HG03571 (cell line): ENCODE measurements at regions not wholly inside any gene's neighbourhood (a gene's known extent, or its start where the extent isn't known, plus 50 kb on each side); places are given as distances from the start of the nearest gene placed in this dataset.

Experiments used
- ATAC-seq: cut with Tn5 transposase; IDR thresholded peaks from one replicate; pipeline ENCODE4 v1.9.1; 2021; ENCODE audit not compliant: unreplicated experiment

GRCh38 chr9:687994-688393, 153.5 kb upstream of the DMRT1 start:
- ATAC-seq: no peak

GRCh38 chr9:690517-691111, 150.9 kb upstream of the DMRT1 start:
- no peak for ATAC-seq

DNA sequence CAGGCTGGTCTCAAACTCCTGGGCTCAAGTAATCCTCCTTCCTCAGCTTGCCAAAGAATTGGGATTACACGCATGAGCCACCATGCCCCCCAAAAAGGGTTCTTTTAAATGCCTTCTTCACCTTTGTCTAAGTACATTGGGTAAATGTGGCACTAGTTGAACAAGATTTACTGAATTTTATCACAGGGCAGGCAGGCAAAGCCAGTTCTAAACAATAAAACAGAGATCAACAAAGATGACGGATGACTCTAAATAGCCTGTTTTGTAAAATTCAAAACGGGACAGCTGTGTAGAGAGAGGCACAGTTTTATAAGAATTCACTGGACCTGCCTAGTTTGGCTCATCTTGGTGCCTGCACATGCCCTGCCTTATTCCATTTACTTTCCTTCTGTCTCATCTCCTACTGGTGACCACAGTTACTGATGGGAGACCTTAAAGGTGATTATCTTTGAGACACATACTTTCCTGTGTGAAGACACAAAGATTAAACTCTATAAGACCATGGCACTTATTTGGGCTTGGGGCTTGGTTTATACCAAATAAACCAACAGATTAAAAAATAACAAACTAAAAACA, 149.6 kb upstream of the DMRT1 start:
- ATAC-seq: no peak

- no peak for ATAC-seq
These were observed 148.8 kb upstream of the DMRT1 start for GRCh38 chr9:692636-693129.

DNA sequence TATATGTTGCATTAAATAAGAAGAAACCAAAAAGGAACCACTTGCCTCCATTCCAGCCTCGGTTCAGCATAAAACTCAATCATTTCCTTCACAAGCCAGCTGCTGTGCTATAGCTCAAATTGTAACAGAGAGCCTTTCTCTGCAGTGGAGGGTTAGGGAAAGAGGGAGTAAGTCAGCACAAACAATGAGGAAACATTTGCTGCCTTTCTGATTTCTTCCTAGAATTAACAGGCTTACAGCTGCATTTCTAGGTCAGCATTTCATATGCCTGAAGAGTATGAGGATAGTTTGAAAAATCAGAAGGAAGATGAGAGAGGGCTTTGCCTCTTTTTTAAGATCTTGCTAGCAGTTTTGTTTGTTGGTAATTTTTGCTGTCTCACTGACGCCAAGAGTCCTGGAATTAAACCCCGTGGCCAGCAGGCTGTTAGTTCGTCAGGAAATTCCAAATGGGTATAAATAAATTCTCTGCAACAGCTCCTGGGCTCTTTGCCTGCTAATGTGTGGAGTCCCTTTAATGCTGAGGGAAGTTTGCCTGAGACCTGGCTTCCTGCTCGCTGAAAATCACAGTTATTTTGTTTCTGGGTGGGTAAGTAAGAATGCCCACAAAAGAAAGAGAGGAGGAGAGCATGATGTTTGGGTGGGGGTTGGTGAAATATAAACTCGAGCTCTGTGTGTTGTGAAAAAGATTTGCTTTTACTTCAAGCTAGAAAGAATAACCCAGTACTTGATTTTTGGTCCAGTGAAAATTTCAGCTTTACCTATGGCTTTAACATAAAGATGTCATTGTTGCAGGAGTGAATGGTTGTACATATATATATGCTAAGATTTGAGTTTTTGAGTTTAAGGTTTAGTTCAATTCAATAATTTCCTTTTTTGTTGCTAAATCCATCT, 148.1 kb upstream of the DMRT1 start:
- ATAC-seq: no peak

- no peak for ATAC-seq
These were observed 147.4 kb upstream of the DMRT1 start for GRCh38 chr9:694092-694402.

- ATAC-seq: no peak
These were observed 146.9 kb upstream of the DMRT1 start for GRCh38 chr9:694403-695154.

DNA sequence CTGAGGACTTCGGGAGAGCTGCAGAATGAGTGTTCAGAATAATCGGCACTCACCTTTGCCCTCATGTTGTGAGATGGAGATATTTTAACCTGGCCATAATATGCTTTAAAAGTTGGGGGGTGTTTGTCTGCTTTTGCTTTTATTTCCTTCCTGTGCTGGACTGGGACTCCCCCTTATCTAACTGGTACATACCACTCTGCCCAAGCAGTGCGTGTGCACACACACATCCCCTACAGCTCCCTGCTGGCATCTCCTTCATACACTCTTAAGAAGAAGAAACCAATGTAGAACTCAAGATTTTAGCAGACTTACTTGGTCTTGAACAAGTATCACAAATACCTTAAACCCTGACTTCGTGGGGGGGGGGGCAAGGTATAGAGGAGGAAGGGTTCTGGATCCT, 146.2 kb upstream of the DMRT1 start:
- ATAC-seq: no peak

- ATAC-seq: no peak
These were observed 144.9 kb upstream of the DMRT1 start for GRCh38 chr9:696332-697323.

DNA sequence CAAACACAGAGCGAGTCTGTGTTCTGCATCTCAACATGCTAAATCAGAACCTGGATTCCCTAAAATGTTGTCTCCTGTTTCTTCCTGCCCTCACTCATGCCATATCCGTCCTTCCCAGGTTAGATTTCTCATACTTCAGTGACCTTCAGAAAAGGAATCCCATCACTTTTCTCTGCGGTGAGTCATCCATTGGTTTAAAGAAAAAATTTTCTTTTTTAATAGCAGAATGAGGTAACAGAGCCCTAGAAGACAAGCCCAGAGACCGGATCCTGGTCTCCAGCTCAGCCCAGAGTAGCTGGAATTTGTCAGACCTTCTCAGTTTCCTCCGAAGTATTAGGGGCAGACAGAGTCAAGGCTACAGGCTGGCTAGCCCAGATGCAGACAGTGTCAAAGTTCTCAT, 143.2 kb upstream of the DMRT1 start:
- ATAC-seq: no peak

GRCh38 chr9:698954-699353, 142.5 kb upstream of the DMRT1 start:
- ATAC-seq: no peak

- no peak for ATAC-seq
These were observed 142.1 kb upstream of the DMRT1 start for GRCh38 chr9:699396-699795.

GRCh38 chr9:700365-701282, 140.9 kb upstream of the DMRT1 start:
- ATAC-seq: no peak

GRCh38 chr9:703392-703791, 138.1 kb upstream of the DMRT1 start:
- ATAC-seq: no peak

GRCh38 chr9:706073-706472, 135.4 kb upstream of the DMRT1 start:
- ATAC-seq: no peak

DNA sequence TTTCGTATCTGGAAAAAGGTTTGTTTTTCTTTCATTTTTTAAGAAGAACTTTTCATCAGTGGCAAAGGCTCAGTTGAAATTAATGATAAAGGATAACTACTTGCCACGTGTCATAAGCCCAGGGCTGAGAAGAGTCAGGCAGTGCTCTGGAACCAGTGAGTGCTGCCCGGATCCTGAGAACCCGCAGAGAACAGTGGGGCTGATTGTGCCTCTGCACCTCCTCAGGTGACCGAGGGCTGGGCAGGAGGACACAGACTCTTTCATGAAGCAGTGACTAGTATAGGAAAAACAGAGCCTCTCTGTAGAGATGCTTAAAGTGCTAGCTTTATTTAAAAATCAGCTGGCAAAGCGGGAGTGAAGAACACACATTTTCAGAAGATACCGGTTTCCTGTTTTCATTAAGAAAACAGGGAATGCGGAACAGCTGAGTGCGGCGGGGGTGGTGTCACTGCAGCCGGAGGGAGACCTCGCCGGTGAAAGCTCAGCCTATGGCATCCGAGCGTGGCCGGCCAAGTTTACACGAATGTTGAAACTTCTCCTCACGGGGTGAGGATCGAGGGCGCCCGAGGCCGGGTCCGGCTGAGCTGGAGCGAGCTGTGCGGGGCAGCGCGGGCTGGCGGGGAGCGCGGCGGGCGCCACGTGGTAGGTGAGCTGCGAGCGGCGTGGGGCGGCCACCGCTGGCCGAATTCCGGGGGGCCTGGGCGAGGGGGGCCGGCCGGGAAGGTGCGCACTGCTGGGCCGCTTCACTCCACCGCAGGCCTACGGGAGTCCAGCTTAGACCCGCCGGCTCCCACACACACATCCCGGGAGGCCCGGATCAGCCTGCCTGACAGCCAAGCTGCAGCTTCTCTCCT, 134.7 kb upstream of the DMRT1 start:
- ATAC-seq: no peak

- ATAC-seq: no peak
These were observed 133.3 kb upstream of the DMRT1 start for GRCh38 chr9:708182-708550.
